SK-N-SH treated with all-trans-retinoic acid at 6 μM for 48 hours (cell line): ENCODE measurements at regions not wholly inside any gene's neighbourhood (a gene's known extent, or its start where the extent isn't known, plus 50 kb on each side); places are given as distances from the start of the nearest gene placed in this dataset.

Source experiments
- ATAC-seq: fragments of 200-7000 bp; cut with Tn5 transposase; 3 replicates; pipeline ENCODE4 v1.9.1; 2020; ENCODE audit warnings: mild to moderate bottlenecking, moderate library complexity
- ARNTL ChIP-seq: fragments of 450-650 bp; formaldehyde crosslinking; IDR thresholded peaks from 2 replicates; pipeline ENCODE4 v1.5.0; 2020; ENCODE audit warnings: low read depth, mild to moderate bottlenecking, moderate library complexity, borderline replicate concordance
- BACH2 ChIP-seq: fragments of 250-450 bp; sonication (Bioruptor Pico); IDR thresholded peaks from 2 replicates; pipeline ENCODE4 v1.9.0; 2021; ENCODE audit warnings: mild to moderate bottlenecking, borderline replicate concordance
- CSDC2 ChIP-seq: fragments of 250-450 bp; sonication (Bioruptor Pico); IDR thresholded peaks from 2 replicates; pipeline ENCODE4 v1.5.0; 2020; ENCODE audit warnings: mild to moderate bottlenecking, moderate library complexity
- GLIS3 ChIP-seq: fragments of 250-450 bp; sonication (Bioruptor Pico); IDR thresholded peaks from 2 replicates; pipeline ENCODE4 v1.5.0; 2020; ENCODE audit warnings: mild to moderate bottlenecking, moderate library complexity
- ISL1 ChIP-seq: fragments of 250-450 bp; sonication (Bioruptor Pico); IDR thresholded peaks from 2 replicates; pipeline ENCODE4 v2.1.2; 2022; ENCODE audit warnings: mild to moderate bottlenecking, moderate library complexity
- OSR1 ChIP-seq: fragments of 250-450 bp; sonication (Bioruptor Pico); IDR thresholded peaks from 2 replicates; pipeline ENCODE4 v1.8.0; 2022; ENCODE audit warnings: moderate library complexity, mild to moderate bottlenecking, inconsistent platforms
- PPARA ChIP-seq: fragments of 250-450 bp; sonication (Bioruptor Pico); IDR thresholded peaks from 2 replicates; pipeline ENCODE4 v1.5.0; 2020; ENCODE audit warnings: mild to moderate bottlenecking, borderline replicate concordance
- RARB ChIP-seq: fragments of 250-450 bp; sonication (Bioruptor Pico); IDR thresholded peaks from 2 replicates; pipeline ENCODE4 v1.8.0; 2021; ENCODE audit warnings: mild to moderate bottlenecking, moderate library complexity
- SNAI2 ChIP-seq: fragments of 250-450 bp; sonication (Bioruptor Pico); IDR thresholded peaks from 2 replicates; pipeline ENCODE4 v1.5.0; 2020; ENCODE audit warnings: mild to moderate bottlenecking, moderate library complexity
- TCF4 ChIP-seq: fragments of 250-450 bp; sonication (Bioruptor Pico); IDR thresholded peaks from 2 replicates; pipeline ENCODE4 v1.8.0; 2021; ENCODE audit warnings: mild to moderate bottlenecking, moderate library complexity, borderline replicate concordance
- TOX ChIP-seq: fragments of 250-450 bp; sonication (Bioruptor Pico); IDR thresholded peaks from 2 replicates; pipeline ENCODE4 v1.8.0; 2021; ENCODE audit warnings: mild to moderate bottlenecking, moderate library complexity, borderline replicate concordance
- ZC3H10 ChIP-seq: fragments of 250-450 bp; sonication (Bioruptor Pico); IDR thresholded peaks from 2 replicates; pipeline ENCODE4 v1.5.1; 2021; ENCODE audit warnings: mild to moderate bottlenecking, moderate library complexity
- ZFP3 ChIP-seq: fragments of 250-450 bp; sonication (Bioruptor Pico); IDR thresholded peaks from 2 replicates; pipeline ENCODE4 v1.5.0; 2020; ENCODE audit warnings: mild to moderate bottlenecking, moderate library complexity
- ZFP30 ChIP-seq: fragments of 450-650 bp; formaldehyde crosslinking; IDR thresholded peaks from 2 replicates; pipeline ENCODE4 v1.5.0; 2022; ENCODE audit warnings: mild to moderate bottlenecking, moderate library complexity
- ZNF565 ChIP-seq: fragments of 450-650 bp; formaldehyde crosslinking; conservative IDR thresholded peaks from 2 replicates; pipeline ENCODE4 v1.5.0; 2020; ENCODE audit warnings: low read depth, mild to moderate bottlenecking, moderate library complexity
- ZNF70 ChIP-seq: fragments of 450-650 bp; formaldehyde crosslinking; IDR thresholded peaks from 2 replicates; pipeline ENCODE4 v1.5.0; 2020; ENCODE audit warnings: mild to moderate bottlenecking, moderate library complexity
- ZNF8 ChIP-seq: fragments of 450-650 bp; formaldehyde crosslinking; IDR thresholded peaks from 2 replicates; pipeline ENCODE4 v1.5.0; 2020; ENCODE audit warnings: mild to moderate bottlenecking, moderate library complexity
- TF ChIP-seq, protein P1 (sequence below): fragments of 250-450 bp; sonication (Bioruptor Pico); IDR thresholded peaks from 2 replicates; pipeline ENCODE4 v1.8.0; 2020; ENCODE audit warnings: mild to moderate bottlenecking, moderate library complexity, borderline replicate concordance
- TF ChIP-seq, protein P2 (sequence below): fragments of 250-450 bp; sonication (Bioruptor Pico); IDR thresholded peaks from 2 replicates; pipeline ENCODE4 v1.5.1; 2020; ENCODE audit warnings: low read depth, mild to moderate bottlenecking, moderate library complexity
- TF ChIP-seq, protein P3 (sequence below): fragments of 250-450 bp; sonication (Bioruptor Pico); IDR thresholded peaks from 2 replicates; pipeline ENCODE4 v1.5.0; 2020; ENCODE audit warnings: mild to moderate bottlenecking, moderate library complexity
- TF ChIP-seq, protein P4 (sequence below): fragments of 250-450 bp; sonication (Bioruptor Pico); IDR thresholded peaks from 2 replicates; pipeline ENCODE4 v1.5.1; 2021; ENCODE audit warnings: mild to moderate bottlenecking, moderate library complexity
- TF ChIP-seq, protein P5 (sequence below): fragments of 250-450 bp; sonication (Bioruptor Pico); IDR thresholded peaks from 2 replicates; pipeline ENCODE4 v1.8.0; 2021; ENCODE audit warnings: low read depth, mild to moderate bottlenecking, moderate library complexity, borderline replicate concordance

DNA sequence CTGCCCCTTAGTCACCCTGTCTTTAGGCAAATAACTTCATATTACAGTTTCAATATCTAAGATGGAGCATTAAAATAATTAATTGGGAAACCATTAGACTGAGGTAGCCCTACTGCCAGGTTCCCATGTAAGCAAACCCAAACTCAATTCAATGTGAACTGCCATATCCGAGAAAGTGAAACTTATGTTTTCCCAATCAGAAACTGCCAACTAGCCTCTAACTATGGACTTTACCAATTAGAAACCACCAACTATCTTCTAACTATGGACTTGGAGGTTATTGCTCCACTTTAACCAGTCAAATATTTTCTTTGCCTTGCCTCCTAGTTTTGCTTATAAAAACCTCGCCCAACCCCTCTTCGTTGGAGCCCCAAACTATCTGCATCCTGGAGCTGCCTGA lies 218.5 kb downstream of the ENC1 start:
- no peak for TF ChIP-seq SNAI2 (CRISPR knock-in tag)
- no peak for TF ChIP-seq ZC3H10 (CRISPR knock-in tag)
- TF ChIP-seq PPARA (CRISPR knock-in tag) = no peak
- no peak for TF ChIP-seq RARB (CRISPR knock-in tag)
- TF ChIP-seq ZFP3 (CRISPR knock-in tag) = no peak
- no peak for TF ChIP-seq OSR1 (CRISPR knock-in tag)
- TF ChIP-seq, protein P1, sequence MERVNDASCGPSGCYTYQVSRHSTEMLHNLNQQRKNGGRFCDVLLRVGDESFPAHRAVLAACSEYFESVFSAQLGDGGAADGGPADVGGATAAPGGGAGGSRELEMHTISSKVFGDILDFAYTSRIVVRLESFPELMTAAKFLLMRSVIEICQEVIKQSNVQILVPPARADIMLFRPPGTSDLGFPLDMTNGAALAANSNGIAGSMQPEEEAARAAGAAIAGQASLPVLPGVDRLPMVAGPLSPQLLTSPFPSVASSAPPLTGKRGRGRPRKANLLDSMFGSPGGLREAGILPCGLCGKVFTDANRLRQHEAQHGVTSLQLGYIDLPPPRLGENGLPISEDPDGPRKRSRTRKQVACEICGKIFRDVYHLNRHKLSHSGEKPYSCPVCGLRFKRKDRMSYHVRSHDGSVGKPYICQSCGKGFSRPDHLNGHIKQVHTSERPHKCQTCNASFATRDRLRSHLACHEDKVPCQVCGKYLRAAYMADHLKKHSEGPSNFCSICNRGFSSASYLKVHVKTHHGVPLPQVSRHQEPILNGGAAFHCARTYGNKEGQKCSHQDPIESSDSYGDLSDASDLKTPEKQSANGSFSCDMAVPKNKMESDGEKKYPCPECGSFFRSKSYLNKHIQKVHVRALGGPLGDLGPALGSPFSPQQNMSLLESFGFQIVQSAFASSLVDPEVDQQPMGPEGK (CRISPR knock-in tag) = no peak
- TF ChIP-seq BACH2 (CRISPR knock-in tag) = no peak
- no peak for TF ChIP-seq GLIS3 (CRISPR knock-in tag)
- no peak for TF ChIP-seq CSDC2 (CRISPR knock-in tag)
- TF ChIP-seq ZNF70 = no peak
- ATAC-seq = no peak

DNA sequence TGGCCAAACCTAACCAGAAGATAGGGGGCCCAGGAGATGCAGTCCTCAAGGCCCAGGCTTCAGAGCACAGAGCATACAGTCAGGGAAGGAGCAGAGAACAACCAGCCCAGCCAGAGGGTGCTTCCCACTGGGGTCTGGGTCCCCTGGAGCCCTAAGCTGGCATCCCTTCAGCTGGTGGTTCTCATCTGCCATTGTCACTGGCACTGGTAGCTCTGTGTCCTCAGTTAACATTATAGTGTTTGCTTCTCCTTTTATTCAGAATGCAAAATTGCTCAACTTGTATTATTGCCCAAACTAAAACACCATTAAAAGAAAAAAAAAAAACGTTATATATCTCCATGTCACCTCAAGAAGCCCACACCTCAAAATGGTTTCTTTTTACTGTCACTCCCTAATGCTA lies 219.2 kb downstream of the ENC1 start:
- no peak for ATAC-seq
- TF ChIP-seq ARNTL (no peak), OSR1 (CRISPR knock-in tag) (no peak), ZFP3 (CRISPR knock-in tag) (no peak), PPARA (CRISPR knock-in tag) (no peak), ZNF565 (CRISPR knock-in tag) (no peak), TOX (CRISPR knock-in tag) (no peak), ZNF8 (no peak), ZFP30 (CRISPR knock-in tag) (no peak), ZNF70 (no peak), ISL1 (CRISPR knock-in tag) (no peak), CSDC2 (CRISPR knock-in tag) (no peak), ZC3H10 (CRISPR knock-in tag) (no peak), SNAI2 (CRISPR knock-in tag) (no peak), RARB (CRISPR knock-in tag) (no peak), BACH2 (CRISPR knock-in tag) (no peak)
- TF ChIP-seq, protein P2, sequence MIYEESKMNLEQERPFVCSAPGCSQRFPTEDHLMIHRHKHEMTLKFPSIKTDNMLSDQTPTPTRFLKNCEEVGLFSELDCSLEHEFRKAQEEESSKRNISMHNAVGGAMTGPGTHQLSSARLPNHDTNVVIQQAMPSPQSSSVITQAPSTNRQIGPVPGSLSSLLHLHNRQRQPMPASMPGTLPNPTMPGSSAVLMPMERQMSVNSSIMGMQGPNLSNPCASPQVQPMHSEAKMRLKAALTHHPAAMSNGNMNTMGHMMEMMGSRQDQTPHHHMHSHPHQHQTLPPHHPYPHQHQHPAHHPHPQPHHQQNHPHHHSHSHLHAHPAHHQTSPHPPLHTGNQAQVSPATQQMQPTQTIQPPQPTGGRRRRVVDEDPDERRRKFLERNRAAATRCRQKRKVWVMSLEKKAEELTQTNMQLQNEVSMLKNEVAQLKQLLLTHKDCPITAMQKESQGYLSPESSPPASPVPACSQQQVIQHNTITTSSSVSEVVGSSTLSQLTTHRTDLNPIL (CRISPR knock-in tag) = no peak
- TF ChIP-seq, protein P3, sequence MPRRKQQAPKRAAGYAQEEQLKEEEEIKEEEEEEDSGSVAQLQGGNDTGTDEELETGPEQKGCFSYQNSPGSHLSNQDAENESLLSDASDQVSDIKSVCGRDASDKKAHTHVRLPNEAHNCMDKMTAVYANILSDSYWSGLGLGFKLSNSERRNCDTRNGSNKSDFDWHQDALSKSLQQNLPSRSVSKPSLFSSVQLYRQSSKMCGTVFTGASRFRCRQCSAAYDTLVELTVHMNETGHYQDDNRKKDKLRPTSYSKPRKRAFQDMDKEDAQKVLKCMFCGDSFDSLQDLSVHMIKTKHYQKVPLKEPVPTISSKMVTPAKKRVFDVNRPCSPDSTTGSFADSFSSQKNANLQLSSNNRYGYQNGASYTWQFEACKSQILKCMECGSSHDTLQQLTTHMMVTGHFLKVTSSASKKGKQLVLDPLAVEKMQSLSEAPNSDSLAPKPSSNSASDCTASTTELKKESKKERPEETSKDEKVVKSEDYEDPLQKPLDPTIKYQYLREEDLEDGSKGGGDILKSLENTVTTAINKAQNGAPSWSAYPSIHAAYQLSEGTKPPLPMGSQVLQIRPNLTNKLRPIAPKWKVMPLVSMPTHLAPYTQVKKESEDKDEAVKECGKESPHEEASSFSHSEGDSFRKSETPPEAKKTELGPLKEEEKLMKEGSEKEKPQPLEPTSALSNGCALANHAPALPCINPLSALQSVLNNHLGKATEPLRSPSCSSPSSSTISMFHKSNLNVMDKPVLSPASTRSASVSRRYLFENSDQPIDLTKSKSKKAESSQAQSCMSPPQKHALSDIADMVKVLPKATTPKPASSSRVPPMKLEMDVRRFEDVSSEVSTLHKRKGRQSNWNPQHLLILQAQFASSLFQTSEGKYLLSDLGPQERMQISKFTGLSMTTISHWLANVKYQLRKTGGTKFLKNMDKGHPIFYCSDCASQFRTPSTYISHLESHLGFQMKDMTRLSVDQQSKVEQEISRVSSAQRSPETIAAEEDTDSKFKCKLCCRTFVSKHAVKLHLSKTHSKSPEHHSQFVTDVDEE (CRISPR knock-in tag) = no peak
- TF ChIP-seq, protein P4, sequence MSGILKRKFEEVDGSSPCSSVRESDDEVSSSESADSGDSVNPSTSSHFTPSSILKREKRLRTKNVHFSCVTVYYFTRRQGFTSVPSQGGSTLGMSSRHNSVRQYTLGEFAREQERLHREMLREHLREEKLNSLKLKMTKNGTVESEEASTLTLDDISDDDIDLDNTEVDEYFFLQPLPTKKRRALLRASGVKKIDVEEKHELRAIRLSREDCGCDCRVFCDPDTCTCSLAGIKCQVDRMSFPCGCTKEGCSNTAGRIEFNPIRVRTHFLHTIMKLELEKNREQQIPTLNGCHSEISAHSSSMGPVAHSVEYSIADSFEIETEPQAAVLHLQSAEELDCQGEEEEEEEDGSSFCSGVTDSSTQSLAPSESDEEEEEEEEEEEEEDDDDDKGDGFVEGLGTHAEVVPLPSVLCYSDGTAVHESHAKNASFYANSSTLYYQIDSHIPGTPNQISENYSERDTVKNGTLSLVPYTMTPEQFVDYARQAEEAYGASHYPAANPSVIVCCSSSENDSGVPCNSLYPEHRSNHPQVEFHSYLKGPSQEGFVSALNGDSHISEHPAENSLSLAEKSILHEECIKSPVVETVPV (CRISPR knock-in tag) = no peak
- TF ChIP-seq, protein P5, sequence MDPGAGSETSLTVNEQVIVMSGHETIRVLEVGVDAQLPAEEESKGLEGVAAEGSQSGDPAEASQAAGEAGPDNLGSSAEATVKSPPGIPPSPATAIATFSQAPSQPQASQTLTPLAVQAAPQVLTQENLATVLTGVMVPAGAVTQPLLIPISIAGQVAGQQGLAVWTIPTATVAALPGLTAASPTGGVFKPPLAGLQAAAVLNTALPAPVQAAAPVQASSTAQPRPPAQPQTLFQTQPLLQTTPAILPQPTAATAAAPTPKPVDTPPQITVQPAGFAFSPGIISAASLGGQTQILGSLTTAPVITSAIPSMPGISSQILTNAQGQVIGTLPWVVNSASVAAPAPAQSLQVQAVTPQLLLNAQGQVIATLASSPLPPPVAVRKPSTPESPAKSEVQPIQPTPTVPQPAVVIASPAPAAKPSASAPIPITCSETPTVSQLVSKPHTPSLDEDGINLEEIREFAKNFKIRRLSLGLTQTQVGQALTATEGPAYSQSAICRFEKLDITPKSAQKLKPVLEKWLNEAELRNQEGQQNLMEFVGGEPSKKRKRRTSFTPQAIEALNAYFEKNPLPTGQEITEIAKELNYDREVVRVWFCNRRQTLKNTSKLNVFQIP (CRISPR knock-in tag) = no peak

DNA sequence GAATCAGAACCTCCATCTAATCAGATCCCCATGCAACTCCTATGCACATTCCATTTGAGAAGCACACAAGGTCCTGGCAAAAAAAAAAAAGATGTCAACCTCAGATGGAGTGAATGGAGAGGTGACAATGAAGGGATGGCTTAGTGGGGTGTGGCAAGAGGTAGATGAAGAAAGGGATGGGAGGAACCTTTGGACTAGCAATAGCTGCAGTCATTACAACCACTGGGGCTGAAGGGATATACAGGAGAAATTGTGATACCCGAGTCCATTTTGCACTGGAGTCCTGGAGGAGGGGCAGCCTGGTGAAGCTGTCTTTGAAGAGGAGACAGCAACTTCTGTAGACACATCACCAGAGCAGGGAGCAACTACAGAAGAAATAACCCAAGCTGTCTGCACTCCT lies 219.6 kb downstream of the ENC1 start:
- TF ChIP-seq TCF4 (CRISPR knock-in tag) (no peak), ARNTL (no peak), ZNF70 (no peak)
- TF ChIP-seq, protein P1 (CRISPR knock-in tag) = no peak
- no peak for ATAC-seq
